ENCODE measurements at regions not wholly inside any gene's neighbourhood (a gene's known extent, or its start where the extent isn't known, plus 50 kb on each side); places are given as distances from the start of the nearest gene placed in this dataset.
"Not testable (repeated sequence)": the region's sequence is repeated elsewhere in the genome, so short reads cannot be mapped to it uniquely, and the experiment has no call there.

GRCh38 chr4:128688846-128689437 lies 120.6 kb upstream of the JADE1 start:
- no peak for DNase-seq (ENCODE audit: low spot score)

GRCh38 chr4:128688033-128688721 lies 121.3 kb upstream of the JADE1 start:
- DNase-seq (ENCODE audit: low spot score) = no peak

- DNase-seq (ENCODE audit: low spot score) = no peak
Measured at GRCh38 chr4:128686810-128687209, 122.7 kb upstream of the JADE1 start.

- no peak for DNase-seq (ENCODE audit: low spot score)
Measured at GRCh38 chr4:128686032-128686465, 123.5 kb upstream of the JADE1 start.

- DNase-seq (ENCODE audit: low spot score) = no peak
Measured at GRCh38 chr4:128684016-128684415, 125.5 kb upstream of the JADE1 start.

- DNase-seq (ENCODE audit: low spot score) = no peak
Measured at GRCh38 chr4:128682942-128683666, 126.4 kb upstream of the JADE1 start.

GRCh38 chr4:128676095-128676494 lies 133.4 kb upstream of the JADE1 start:
- no peak for DNase-seq (ENCODE audit: low spot score)

- no peak for DNase-seq (ENCODE audit: low spot score)
Measured at GRCh38 chr4:128675083-128675482, 134.4 kb upstream of the JADE1 start.

- not testable (repeated sequence) for DNase-seq (ENCODE audit: low spot score)
Measured at GRCh38 chr4:128673159-128673558, 136.3 kb upstream of the JADE1 start.

- DNase-seq (ENCODE audit: low spot score) = not testable (repeated sequence)
Measured at GRCh38 chr4:128672596-128672995, 136.9 kb upstream of the JADE1 start.

GRCh38 chr4:128670513-128670912 lies 139.0 kb upstream of the JADE1 start:
- DNase-seq (ENCODE audit: low spot score) = no peak

- no peak for DNase-seq (ENCODE audit: low spot score)
Measured at GRCh38 chr4:128668566-128668965, 140.9 kb upstream of the JADE1 start.

GRCh38 chr4:128665514-128665913 lies 144.0 kb upstream of the JADE1 start:
- no peak for DNase-seq (ENCODE audit: low spot score)

- no peak for DNase-seq (ENCODE audit: low spot score)
Measured at GRCh38 chr4:128663325-128663724, 146.2 kb upstream of the JADE1 start.

GRCh38 chr4:128661479-128661878 lies 148.0 kb upstream of the JADE1 start:
- DNase-seq (ENCODE audit: low spot score) = no peak

- peak; percentile 32 for DNase-seq (ENCODE audit: low spot score)
Measured at GRCh38 chr4:128660361-128661215, 148.9 kb upstream of the JADE1 start.

GRCh38 chr4:128658214-128658631 lies 151.3 kb upstream of the JADE1 start:
- DNase-seq (ENCODE audit: low spot score) = no peak

GRCh38 chr4:128657638-128658037 lies 151.9 kb upstream of the JADE1 start:
- DNase-seq (ENCODE audit: low spot score) = no peak

- no peak for DNase-seq (ENCODE audit: low spot score)
Measured at GRCh38 chr4:128654465-128654864, 155.0 kb upstream of the JADE1 start.

- DNase-seq (ENCODE audit: low spot score) = peak; percentile 38
Measured at GRCh38 chr4:128653527-128654444, 155.7 kb upstream of the JADE1 start.

GRCh38 chr4:128649575-128650205 lies 159.8 kb upstream of the JADE1 start:
- DNase-seq (ENCODE audit: low spot score) = peak; percentile 74

All from AG20443 (cell line).